ENCODE measurements at regions not wholly inside any gene's neighbourhood (a gene's known extent, or its start where the extent isn't known, plus 50 kb on each side); places are given as distances from the start of the nearest gene placed in this dataset.

GRCh38 chr4:149056615-149057014 lies 614.4 kb upstream of the NR3C2 start (continued):
- TF ChIP-seq ZNF552 (CRISPR knock-in tag; IDR thresholded peaks at IDR 0.05; ENCODE audit: borderline replicate concordance) (no peak), ZNF879 (CRISPR knock-in tag; IDR thresholded peaks at IDR 0.05) (no peak), ZNF260 (CRISPR knock-in tag; IDR thresholded peaks at IDR 0.05; ENCODE audit: borderline replicate concordance, low read depth) (no peak)

GRCh38 chr4:149055624-149056023 lies 613.4 kb upstream of the NR3C2 start:
- FAIRE-seq (no peak), ATAC-seq (no peak), DNase-seq (ENCODE audit: low spot score) (no peak)
- H3K4me1 ChIP-seq (ENCODE audit: insufficient read depth, low read length): no peaks in the 10 kb centered on the region
- H3K36me3 ChIP-seq (replicated peaks in 1 of 2; ENCODE audit: control insufficient read depth in 1 of 2, insufficient read depth in 2 of 2, low read length in 2 of 2): no peaks in the 10 kb centered on the region
- no peak overlapping the region for H3K4me3 ChIP-seq (replicated peaks in 1 of 3; ENCODE audit: insufficient read depth in 1 of 3, low read depth in 2 of 3, low read length in 3 of 3)
- BruUV-seq (replicated peaks): no TSS peak
- POLR2A ChIA-PET: no interaction called here
- no peaks in the 10 kb centered on the region for H4K20me1 ChIP-seq (ENCODE audit: insufficient read depth, low read length)
- H3K79me2 ChIP-seq (ENCODE audit: insufficient read depth, low read length): no peaks in the 10 kb centered on the region
- no peak overlapping the region for H3K27ac ChIP-seq (ENCODE audit: extremely low read length, insufficient read depth, low read length)
- 0% methylated on average over 1 of the region's 1 CpG for WGBS (ENCODE audit: low lambda C conversion rate)
- H3K4me2 ChIP-seq (ENCODE audit: low read depth, low read length): no peak overlapping the region
- CTCF ChIA-PET (ENCODE audit: low intra/inter-chr PET ratio, low total read pairs): no interaction called here
- no peaks in the 10 kb centered on the region for H3K9me3 ChIP-seq (ENCODE audit: low read length)
- H3K27me3 ChIP-seq (ENCODE audit: control insufficient read depth in 1 of 2, insufficient read depth in 2 of 2, low read length in 2 of 2): no peaks in the 10 kb centered on the region
- H3K9ac ChIP-seq (ENCODE audit: insufficient read depth, low read depth, low read length): no peak overlapping the region
- in situ Hi-C loops (cut with HindIII; ENCODE audit: extremely low pct_ligation_motif_present, low pct_unique_long_range_greater_than_20kb) (no loop called here), intact Hi-C loops (cut with micrococcal nuclease; ENCODE audit: unreplicated experiment) (no loop called here)
- H2AFZ ChIP-seq (ENCODE audit: low read length): no peak overlapping the region
- TF ChIP-seq ZEB1 (IDR thresholded peaks at IDR 0.05; ENCODE audit: insufficient replicate concordance, low read depth) (no peak), ZNF281 (CRISPR knock-in tag; IDR thresholded peaks at IDR 0.05; ENCODE audit: borderline replicate concordance) (no peak), ZNF83 (CRISPR knock-in tag; IDR thresholded peaks at IDR 0.05; ENCODE audit: borderline replicate concordance) (no peak), ZBTB7A (CRISPR knock-in tag; IDR thresholded peaks at IDR 0.05) (no peak), ARID5B (CRISPR knock-in tag; IDR thresholded peaks at IDR 0.05) (no peak), FOXO1 (CRISPR knock-in tag; IDR thresholded peaks at IDR 0.05) (no peak), KLF9 (CRISPR knock-in tag; IDR thresholded peaks at IDR 0.05; ENCODE audit: low read depth) (no peak), PRDM4 (CRISPR knock-in tag; IDR thresholded peaks at IDR 0.05; ENCODE audit: borderline replicate concordance) (no peak), MAF1 (CRISPR knock-in tag; IDR thresholded peaks at IDR 0.05; ENCODE audit: borderline replicate concordance) (no peak), PCBP2 (optimal IDR thresholded peaks at IDR 0.05; ENCODE audit: low read depth, low read length, poor library complexity, severe bottlenecking) (no peak), SALL2 (CRISPR knock-in tag; IDR thresholded peaks at IDR 0.05) (no peak), FIP1L1 (IDR thresholded peaks at IDR 0.05; ENCODE audit: borderline replicate concordance, insufficient read depth, low read depth, low read length) (no peak)

Data from HepG2 (cell line).